ENCODE measurements at regions not wholly inside any gene's neighbourhood (a gene's known extent, or its start where the extent isn't known, plus 50 kb on each side); places are given as distances from the start of the nearest gene placed in this dataset.

DNA sequence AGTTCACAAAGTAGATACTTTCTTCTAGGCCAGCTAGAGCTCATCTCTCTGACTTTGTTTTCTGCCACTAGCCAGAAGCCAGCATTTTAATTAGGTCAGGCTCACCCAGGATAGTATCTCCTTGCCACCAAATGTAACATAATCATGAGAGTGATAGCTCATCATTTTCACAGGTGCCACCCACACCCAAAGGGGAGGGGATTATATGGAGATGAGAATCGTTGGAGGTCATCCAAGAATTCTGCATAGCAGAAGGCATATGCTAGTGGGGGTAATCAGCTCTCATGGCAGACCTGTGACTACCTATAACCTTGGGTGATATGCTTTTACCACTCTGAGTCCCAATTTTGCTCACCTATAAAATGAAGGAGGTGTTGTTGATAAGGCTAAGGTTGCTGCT lies 523.0 kb downstream of the METTL15 start:
- no peak overlapping the region for H3K4me2 ChIP-seq (ENCODE audit: low read depth, low read length, poor library complexity, severe bottlenecking)
- TF ChIP-seq, protein P1, sequence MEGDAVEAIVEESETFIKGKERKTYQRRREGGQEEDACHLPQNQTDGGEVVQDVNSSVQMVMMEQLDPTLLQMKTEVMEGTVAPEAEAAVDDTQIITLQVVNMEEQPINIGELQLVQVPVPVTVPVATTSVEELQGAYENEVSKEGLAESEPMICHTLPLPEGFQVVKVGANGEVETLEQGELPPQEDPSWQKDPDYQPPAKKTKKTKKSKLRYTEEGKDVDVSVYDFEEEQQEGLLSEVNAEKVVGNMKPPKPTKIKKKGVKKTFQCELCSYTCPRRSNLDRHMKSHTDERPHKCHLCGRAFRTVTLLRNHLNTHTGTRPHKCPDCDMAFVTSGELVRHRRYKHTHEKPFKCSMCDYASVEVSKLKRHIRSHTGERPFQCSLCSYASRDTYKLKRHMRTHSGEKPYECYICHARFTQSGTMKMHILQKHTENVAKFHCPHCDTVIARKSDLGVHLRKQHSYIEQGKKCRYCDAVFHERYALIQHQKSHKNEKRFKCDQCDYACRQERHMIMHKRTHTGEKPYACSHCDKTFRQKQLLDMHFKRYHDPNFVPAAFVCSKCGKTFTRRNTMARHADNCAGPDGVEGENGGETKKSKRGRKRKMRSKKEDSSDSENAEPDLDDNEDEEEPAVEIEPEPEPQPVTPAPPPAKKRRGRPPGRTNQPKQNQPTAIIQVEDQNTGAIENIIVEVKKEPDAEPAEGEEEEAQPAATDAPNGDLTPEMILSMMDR (IDR thresholded peaks at IDR 0.05; ENCODE audit: insufficient read depth, low read length, poor library complexity, severe bottlenecking) = no peak
- no peak for TF ChIP-seq EZH2phosphoT487 (conservative IDR thresholded peaks at IDR 0.05; ENCODE audit: low read length)
- H3K36me3 ChIP-seq (ENCODE audit: low read length) = no peaks in the 10 kb centered on the region
- H2AFZ ChIP-seq (ENCODE audit: low read depth, low read length, severe bottlenecking) = no peak overlapping the region
- no peaks in the 10 kb centered on the region for H4K20me1 ChIP-seq (ENCODE audit: low read depth, low read length)
- H3K9ac ChIP-seq (ENCODE audit: low read length) = no peak overlapping the region
- no peak overlapping the region for H3K27ac ChIP-seq (ENCODE audit: low read depth, low read length)
- H3K9me3 ChIP-seq (ENCODE audit: insufficient read depth, low read length) = no peaks in the 10 kb centered on the region
- no peaks in the 10 kb centered on the region for H3K79me2 ChIP-seq (ENCODE audit: insufficient read depth, low read length)
- no peaks in the 10 kb centered on the region for H3K27me3 ChIP-seq (ENCODE audit: low read length)
- H3K9me2 ChIP-seq (replicated peaks; ENCODE audit: insufficient read depth, low read length) = no peaks in the 10 kb centered on the region
- no peaks in the 10 kb centered on the region for H3F3A ChIP-seq (ENCODE audit: insufficient read depth)
- H3K4me3 ChIP-seq (ENCODE audit: insufficient read depth, low read length, poor library complexity, severe bottlenecking) = no peak overlapping the region

DNA sequence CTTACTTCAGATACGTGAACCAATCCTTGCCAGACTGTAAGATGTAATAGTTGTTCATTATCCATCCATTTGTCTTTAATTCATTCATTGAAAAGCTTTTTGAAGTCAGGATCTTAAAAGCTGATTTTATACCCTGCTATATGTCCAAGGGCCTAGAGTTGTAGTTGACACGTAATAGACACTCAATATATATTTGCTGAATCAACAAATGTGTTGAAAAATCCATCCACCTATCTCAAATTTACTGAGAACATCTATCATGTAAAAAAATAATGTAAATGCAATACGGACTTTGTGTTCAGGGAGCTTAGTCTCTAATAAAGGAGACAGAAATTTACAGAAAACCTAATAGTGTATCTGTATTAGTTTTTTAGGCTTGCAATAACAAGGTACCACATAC lies 521.0 kb downstream of the METTL15 start:
- Histone ChIP-seq H2AFZ (ENCODE audit: low read depth, low read length, severe bottlenecking) (no peak overlapping the region), H4K20me1 (ENCODE audit: low read depth, low read length) (no peaks in the 10 kb centered on the region), H3K9me2 (replicated peaks; ENCODE audit: insufficient read depth, low read length) (0 out of 2 replicates have a peak, but pooled peaks cover 3% of the 10 kb centered on the region), H3K27ac (ENCODE audit: low read depth, low read length) (no peak overlapping the region), H3K4me2 (ENCODE audit: low read depth, low read length, poor library complexity, severe bottlenecking) (no peak overlapping the region), H3K79me2 (ENCODE audit: insufficient read depth, low read length) (no peaks in the 10 kb centered on the region), H3K4me3 (ENCODE audit: insufficient read depth, low read length, poor library complexity, severe bottlenecking) (no peak overlapping the region), H3F3A (ENCODE audit: insufficient read depth) (no peaks in the 10 kb centered on the region), H3K27me3 (ENCODE audit: low read length) (no peaks in the 10 kb centered on the region), H3K9ac (ENCODE audit: low read length) (no peak overlapping the region), H3K36me3 (ENCODE audit: low read length) (no peaks in the 10 kb centered on the region), H3K9me3 (ENCODE audit: insufficient read depth, low read length) (no peaks in the 10 kb centered on the region)
- TF ChIP-seq, protein P1 (IDR thresholded peaks at IDR 0.05; ENCODE audit: insufficient read depth, low read length, poor library complexity, severe bottlenecking) = no peak
- TF ChIP-seq EZH2phosphoT487 (conservative IDR thresholded peaks at IDR 0.05; ENCODE audit: low read length) = no peak

GRCh38 chr11:28628412-28628811 lies 520.2 kb downstream of the METTL15 start:
- no peak overlapping the region for H3K4me2 ChIP-seq (ENCODE audit: low read depth, low read length, poor library complexity, severe bottlenecking)
- no peaks in the 10 kb centered on the region for H4K20me1 ChIP-seq (ENCODE audit: low read depth, low read length)
- H3K9me3 ChIP-seq (ENCODE audit: insufficient read depth, low read length) = no peaks in the 10 kb centered on the region
- H2AFZ ChIP-seq (ENCODE audit: low read depth, low read length, severe bottlenecking) = no peak overlapping the region
- 0 out of 2 replicates have a peak, but pooled peaks cover 3% of the 10 kb centered on the region for H3K9me2 ChIP-seq (replicated peaks; ENCODE audit: insufficient read depth, low read length)
- H3K27ac ChIP-seq (ENCODE audit: low read depth, low read length) = no peak overlapping the region
- H3K4me3 ChIP-seq (ENCODE audit: insufficient read depth, low read length, poor library complexity, severe bottlenecking) = no peak overlapping the region
- no peak overlapping the region for H3K9ac ChIP-seq (ENCODE audit: low read length)
- TF ChIP-seq EZH2phosphoT487 (conservative IDR thresholded peaks at IDR 0.05; ENCODE audit: low read length) = no peak
- TF ChIP-seq, protein P1 (IDR thresholded peaks at IDR 0.05; ENCODE audit: insufficient read depth, low read length, poor library complexity, severe bottlenecking) = no peak
- H3F3A ChIP-seq (ENCODE audit: insufficient read depth) = no peaks in the 10 kb centered on the region
- no peaks in the 10 kb centered on the region for H3K27me3 ChIP-seq (ENCODE audit: low read length)
- H3K36me3 ChIP-seq (ENCODE audit: low read length) = no peaks in the 10 kb centered on the region
- no peaks in the 10 kb centered on the region for H3K79me2 ChIP-seq (ENCODE audit: insufficient read depth, low read length)

Measured in SU-DHL-6 (cell line).